ENCODE measurements at regions not wholly inside any gene's neighbourhood (a gene's known extent, or its start where the extent isn't known, plus 50 kb on each side); places are given as distances from the start of the nearest gene placed in this dataset.

GRCh38 chr4:111579767-111580166 is 565.5 kb upstream of the FAM241A start:
- TF ChIP-seq, protein P1, sequence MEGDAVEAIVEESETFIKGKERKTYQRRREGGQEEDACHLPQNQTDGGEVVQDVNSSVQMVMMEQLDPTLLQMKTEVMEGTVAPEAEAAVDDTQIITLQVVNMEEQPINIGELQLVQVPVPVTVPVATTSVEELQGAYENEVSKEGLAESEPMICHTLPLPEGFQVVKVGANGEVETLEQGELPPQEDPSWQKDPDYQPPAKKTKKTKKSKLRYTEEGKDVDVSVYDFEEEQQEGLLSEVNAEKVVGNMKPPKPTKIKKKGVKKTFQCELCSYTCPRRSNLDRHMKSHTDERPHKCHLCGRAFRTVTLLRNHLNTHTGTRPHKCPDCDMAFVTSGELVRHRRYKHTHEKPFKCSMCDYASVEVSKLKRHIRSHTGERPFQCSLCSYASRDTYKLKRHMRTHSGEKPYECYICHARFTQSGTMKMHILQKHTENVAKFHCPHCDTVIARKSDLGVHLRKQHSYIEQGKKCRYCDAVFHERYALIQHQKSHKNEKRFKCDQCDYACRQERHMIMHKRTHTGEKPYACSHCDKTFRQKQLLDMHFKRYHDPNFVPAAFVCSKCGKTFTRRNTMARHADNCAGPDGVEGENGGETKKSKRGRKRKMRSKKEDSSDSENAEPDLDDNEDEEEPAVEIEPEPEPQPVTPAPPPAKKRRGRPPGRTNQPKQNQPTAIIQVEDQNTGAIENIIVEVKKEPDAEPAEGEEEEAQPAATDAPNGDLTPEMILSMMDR (IDR thresholded peaks at IDR 0.05; ENCODE audit: borderline replicate concordance, extremely low read depth, low read length, poor library complexity, severe bottlenecking) = no peak
- no peak for TF ChIP-seq EZH2 (IDR thresholded peaks at IDR 0.05; ENCODE audit: borderline replicate concordance, low read depth, low read length, severe bottlenecking)

Data from DND-41 (cell line).